HG02840 (cell line): ENCODE measurements at regions not wholly inside any gene's neighbourhood (a gene's known extent, or its start where the extent isn't known, plus 50 kb on each side); places are given as distances from the start of the nearest gene placed in this dataset.

Experiments used
- ATAC-seq: cut with Tn5 transposase; IDR thresholded peaks from one replicate; pipeline ENCODE4 v1.9.1; 2021; ENCODE audit warnings: mild to moderate bottlenecking, moderate library complexity, moderate number of reproducible peaks; ENCODE audit not compliant: unreplicated experiment, low FRiP score

- no peak for ATAC-seq
These were observed 1134.1 kb downstream of the BRD1 start for GRCh38 chr22:48693377-48694135.

- no peak for ATAC-seq
These were observed 1134.8 kb downstream of the BRD1 start for GRCh38 chr22:48692734-48693376.

GRCh38 chr22:48691431-48691851 is 1136.2 kb downstream of the BRD1 start:
- no peak for ATAC-seq

GRCh38 chr22:48690583-48691317 is 1136.9 kb downstream of the BRD1 start:
- ATAC-seq = no peak

GRCh38 chr22:48689206-48689605 is 1138.5 kb downstream of the BRD1 start:
- no peak for ATAC-seq

- ATAC-seq = no peak
These were observed 1139.3 kb downstream of the BRD1 start for GRCh38 chr22:48688366-48688765.

GRCh38 chr22:48687606-48688005 is 1140.1 kb downstream of the BRD1 start:
- ATAC-seq = no peak

GRCh38 chr22:48686694-48687302 is 1140.9 kb downstream of the BRD1 start:
- ATAC-seq = no peak

GRCh38 chr22:48685767-48686166 is 1141.9 kb downstream of the BRD1 start:
- ATAC-seq = no peak

- ATAC-seq = no peak
These were observed 1144.0 kb downstream of the BRD1 start for GRCh38 chr22:48683640-48684039.

- no peak for ATAC-seq
These were observed 1145.2 kb downstream of the BRD1 start for GRCh38 chr22:48682504-48682903.

GRCh38 chr22:48680601-48681000 is 1147.1 kb downstream of the BRD1 start:
- no peak for ATAC-seq

GRCh38 chr22:48679656-48680555 is 1147.8 kb downstream of the BRD1 start:
- no peak for ATAC-seq

GRCh38 chr22:48678171-48679135 is 1149.2 kb downstream of the BRD1 start:
- ATAC-seq = no peak

- ATAC-seq = no peak
These were observed 1150.1 kb downstream of the BRD1 start for GRCh38 chr22:48677621-48678020.

- ATAC-seq = no peak
These were observed 1150.5 kb downstream of the BRD1 start for GRCh38 chr22:48677168-48677520.

GRCh38 chr22:48676266-48677167 is 1151.2 kb downstream of the BRD1 start:
- no peak for ATAC-seq

GRCh38 chr22:48675830-48676145 is 1151.9 kb downstream of the BRD1 start:
- ATAC-seq = no peak
